H9 (cell line): ENCODE measurements at regions not wholly inside any gene's neighbourhood (a gene's known extent, or its start where the extent isn't known, plus 50 kb on each side); places are given as distances from the start of the nearest gene placed in this dataset.

Experiments used
- DNase-seq: peaks from one replicate; pipeline ENCODE4 v3.0.0-alpha.2; 2017
- H2AFZ ChIP-seq: one replicate; pipeline ENCODE4 v1.6.1; 2013; ENCODE audit warnings: mild to moderate bottlenecking, low read length, control low read depth, moderate library complexity
- H2AK5ac ChIP-seq: 2 replicates; pipeline ENCODE4 v1.6.1; 2013; ENCODE audit warnings: low read length, control low read depth, mixed read lengths; ENCODE audit not compliant: insufficient read length
- H2BK120ac ChIP-seq: one replicate; pipeline ENCODE4 v1.6.1; 2013; ENCODE audit warnings: low read depth, mild to moderate bottlenecking, low read length, control low read depth, inconsistent platforms; ENCODE audit not compliant: poor library complexity, severe bottlenecking
- H2BK12ac ChIP-seq: 2 replicates; pipeline ENCODE4 v1.6.1; 2013; ENCODE audit warnings: low read length, control low read depth, mixed read lengths, low read depth; ENCODE audit not compliant: insufficient read length
- H2BK15ac ChIP-seq: 2 replicates; pipeline ENCODE4 v1.6.1; 2013; ENCODE audit warnings: low read depth, low read length, control low read depth
- H2BK20ac ChIP-seq: one replicate; pipeline ENCODE4 v1.6.1; 2013; ENCODE audit warnings: low read depth, mild to moderate bottlenecking, low read length, control low read depth, inconsistent platforms; ENCODE audit not compliant: poor library complexity, severe bottlenecking
- H2BK5ac ChIP-seq: 2 replicates; pipeline ENCODE4 v1.6.1; 2013; ENCODE audit warnings: low read length, control low read depth, mixed read lengths; ENCODE audit not compliant: insufficient read length
- H3K14ac ChIP-seq: 2 replicates; pipeline ENCODE4 v1.6.1; 2013; ENCODE audit warnings: low read length, control low read depth; ENCODE audit not compliant: insufficient read depth
- H3K18ac ChIP-seq: 2 replicates; pipeline ENCODE4 v1.6.1; 2013; ENCODE audit warnings: low read depth, mild to moderate bottlenecking, mixed read lengths, low read length, control low read depth; ENCODE audit not compliant: insufficient read length
- H3K23ac ChIP-seq: 2 replicates; pipeline ENCODE4 v1.6.1; 2013; ENCODE audit warnings: low read length, control low read depth, mixed read lengths, low read depth; ENCODE audit not compliant: insufficient read length
- H3K23me2 ChIP-seq: 2 replicates; pipeline ENCODE4 v1.6.1; 2013; ENCODE audit warnings: low read depth, mild to moderate bottlenecking, mixed read lengths, low read length, control low read depth; ENCODE audit not compliant: insufficient read length, poor library complexity, severe bottlenecking
- H3K27ac ChIP-seq: 2 replicates; pipeline ENCODE4 v1.5.1; 2013; ENCODE audit warnings: low read length, control low read depth, mixed read lengths, low read depth; ENCODE audit not compliant: insufficient read length
- H3K27me3 ChIP-seq: 2 replicates; pipeline ENCODE4 v1.6.1; 2013; ENCODE audit warnings: low read length, control low read depth, inconsistent platforms; ENCODE audit not compliant: insufficient read depth
- H3K4ac ChIP-seq: 2 replicates; pipeline ENCODE4 v1.6.1; 2013; ENCODE audit warnings: low read depth, mild to moderate bottlenecking, control low read depth, inconsistent platforms, low read length, moderate library complexity
- H3K4me1 ChIP-seq: 2 replicates; pipeline ENCODE4 v1.6.1; 2013; ENCODE audit warnings: low read length, control low read depth, inconsistent platforms; ENCODE audit not compliant: insufficient read depth
- H3K4me2 ChIP-seq: 2 replicates; pipeline ENCODE4 v1.6.1; 2013; ENCODE audit warnings: low read length, control low read depth, mixed read lengths; ENCODE audit not compliant: insufficient read length, insufficient read depth
- H3K56ac ChIP-seq: 2 replicates; pipeline ENCODE4 v1.6.1; 2013; ENCODE audit warnings: low read depth, mild to moderate bottlenecking, mixed read lengths, low read length, control low read depth; ENCODE audit not compliant: insufficient read length
- H3K79me1 ChIP-seq: 2 replicates; pipeline ENCODE4 v1.6.1; 2013; ENCODE audit warnings: low read depth, mild to moderate bottlenecking, moderate library complexity, low read length, control low read depth, inconsistent platforms; ENCODE audit not compliant: insufficient read depth, poor library complexity, severe bottlenecking
- H3K79me2 ChIP-seq: 2 replicates; pipeline ENCODE4 v1.6.1; 2013; ENCODE audit warnings: low read length, control low read depth, inconsistent platforms; ENCODE audit not compliant: insufficient read depth
- H3K9ac ChIP-seq: 2 replicates; pipeline ENCODE4 v1.6.1; 2013; ENCODE audit warnings: low read length, control low read depth, mixed read lengths; ENCODE audit not compliant: insufficient read length; ENCODE audit errors: extremely low read depth
- H3K9me3 ChIP-seq: one replicate; pipeline ENCODE4 v1.6.1; 2013; ENCODE audit warnings: low read depth, low read length, inconsistent platforms; ENCODE audit not compliant: control insufficient read depth
- H3T11ph ChIP-seq: one replicate; pipeline ENCODE4 v1.6.1; 2013; ENCODE audit warnings: mild to moderate bottlenecking, low read length, control low read depth, inconsistent platforms
- H4K20me1 ChIP-seq: one replicate; pipeline ENCODE4 v1.6.1; 2013; ENCODE audit not compliant: control insufficient read depth, insufficient read length, insufficient read depth
- H4K5ac ChIP-seq: 2 replicates; pipeline ENCODE4 v1.6.1; 2013; ENCODE audit warnings: low read depth, mild to moderate bottlenecking, mixed read lengths, low read length, control low read depth; ENCODE audit not compliant: insufficient read length
- H4K8ac ChIP-seq: replicated peaks from 2 replicates; pipeline ENCODE4 v1.6.1; 2013; ENCODE audit warnings: low read length, control low read depth, mixed read lengths, low read depth; ENCODE audit not compliant: insufficient read length
- H4K91ac ChIP-seq: 2 replicates; pipeline ENCODE4 v1.6.1; 2013; ENCODE audit warnings: low read depth, mild to moderate bottlenecking, moderate library complexity, mixed read lengths, low read length, control low read depth; ENCODE audit not compliant: insufficient read length
- H3K27ac Mint-ChIP-seq, 3 experiments: 2 replicates in 2 of 3; 3 replicates in 1 of 3; pipeline ENCODE4 v1.8.0; 2020 to 2021; ENCODE audit warnings: mixed read lengths in 3 of 3, mild to moderate bottlenecking in 1 of 3, moderate library complexity in 1 of 3
- H3K27me3 Mint-ChIP-seq: 2 replicates; pipeline ENCODE4 v1.8.0; 2021; ENCODE audit warnings: low read depth, mild to moderate bottlenecking, moderate library complexity, mixed read lengths
- H3K36me3 Mint-ChIP-seq, 3 experiments: 2 replicates in 2 of 3; 3 replicates in 1 of 3; pipeline ENCODE4 v1.8.0; 2020 to 2021; ENCODE audit warnings: low read depth in 3 of 3, mixed read lengths in 3 of 3; ENCODE audit not compliant: insufficient read depth in 1 of 3
- H3K4me1 Mint-ChIP-seq, 2 experiments: 2 replicates each; pipeline ENCODE4 v1.8.0; 2020; ENCODE audit warnings: mixed read lengths in 2 of 2
- H3K4me3 Mint-ChIP-seq, 2 experiments: 2 replicates in 1 of 2; 3 replicates in 1 of 2; pipeline ENCODE4 v1.8.0; 2020 to 2021; ENCODE audit warnings: mild to moderate bottlenecking in 2 of 2, mixed read lengths in 2 of 2, moderate library complexity in 1 of 2
- H3K9me3 Mint-ChIP-seq, 2 experiments: 2 replicates in 1 of 2; 3 replicates in 1 of 2; pipeline ENCODE4 v1.8.0; 2020; ENCODE audit warnings: mild to moderate bottlenecking in 2 of 2, mixed read lengths in 2 of 2, moderate library complexity in 1 of 2
- TF ChIP-seq, protein P1 (sequence below): fragments of 200-600 bp; sonication (generic); conservative IDR thresholded peaks from 3 replicates; pipeline ENCODE4 v1.8.0; 2021; ENCODE audit warnings: antibody characterized with exemption, mild to moderate bottlenecking

DNA sequence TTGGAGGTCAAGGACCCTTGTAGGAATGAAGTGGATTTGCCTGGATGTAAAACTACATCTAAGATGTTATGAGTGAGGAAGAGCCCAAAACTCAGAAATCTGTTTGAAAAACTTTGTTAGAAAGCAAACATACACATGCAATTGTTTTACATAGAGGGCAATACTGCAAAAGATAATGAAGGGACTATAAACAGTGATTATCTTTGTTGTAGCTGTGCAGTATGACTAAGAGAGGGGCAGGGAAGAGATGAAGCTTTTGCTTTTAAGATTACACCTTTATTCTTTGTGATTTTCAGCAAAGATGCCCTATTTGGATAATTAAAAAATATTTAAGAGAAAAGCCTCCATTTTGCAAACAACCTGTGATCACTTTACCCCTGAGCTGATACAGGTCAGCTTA lies 839.9 kb upstream of the RBFOX1 start:
- H3K4me1 Mint-ChIP-seq: 0 out of 4 replicates have a peak, but pooled peaks cover 0 to 3% of the 10 kb centered on the region in 2 experiments
- Histone ChIP-seq H3K4ac (no peak overlapping the region), H4K8ac (no peak overlapping the region), H3T11ph (no peak overlapping the region), H3K14ac (no peak overlapping the region), H3K4me1 (no peaks in the 10 kb centered on the region), H4K5ac (no peak overlapping the region), H4K20me1 (no peaks in the 10 kb centered on the region), H3K18ac (no peak overlapping the region), H3K23ac (no peak overlapping the region), H3K79me2 (no peaks in the 10 kb centered on the region), H3K56ac (no peak overlapping the region), H3K4me2 (no peak overlapping the region), H2BK20ac (no peak overlapping the region), H3K79me1 (no peaks in the 10 kb centered on the region), H3K27ac (no peak overlapping the region), H3K27me3 (no peaks in the 10 kb centered on the region), H2AK5ac (no peak overlapping the region), H2BK12ac (no peak overlapping the region), H3K23me2 (no peaks in the 10 kb centered on the region), H3K9me3 (no peaks in the 10 kb centered on the region), H2AFZ (no peak overlapping the region), H4K91ac (no peak overlapping the region), H2BK5ac (no peak overlapping the region), H2BK120ac (no peak overlapping the region), H2BK15ac (no peak overlapping the region), H3K9ac (no peak overlapping the region)
- H3K9me3 Mint-ChIP-seq: no peaks in the 10 kb centered on the region
- H3K4me3 Mint-ChIP-seq: no peak overlapping the region
- no peak overlapping the region for H3K27ac Mint-ChIP-seq
- no peaks in the 10 kb centered on the region for H3K36me3 Mint-ChIP-seq
- TF ChIP-seq, protein P1, sequence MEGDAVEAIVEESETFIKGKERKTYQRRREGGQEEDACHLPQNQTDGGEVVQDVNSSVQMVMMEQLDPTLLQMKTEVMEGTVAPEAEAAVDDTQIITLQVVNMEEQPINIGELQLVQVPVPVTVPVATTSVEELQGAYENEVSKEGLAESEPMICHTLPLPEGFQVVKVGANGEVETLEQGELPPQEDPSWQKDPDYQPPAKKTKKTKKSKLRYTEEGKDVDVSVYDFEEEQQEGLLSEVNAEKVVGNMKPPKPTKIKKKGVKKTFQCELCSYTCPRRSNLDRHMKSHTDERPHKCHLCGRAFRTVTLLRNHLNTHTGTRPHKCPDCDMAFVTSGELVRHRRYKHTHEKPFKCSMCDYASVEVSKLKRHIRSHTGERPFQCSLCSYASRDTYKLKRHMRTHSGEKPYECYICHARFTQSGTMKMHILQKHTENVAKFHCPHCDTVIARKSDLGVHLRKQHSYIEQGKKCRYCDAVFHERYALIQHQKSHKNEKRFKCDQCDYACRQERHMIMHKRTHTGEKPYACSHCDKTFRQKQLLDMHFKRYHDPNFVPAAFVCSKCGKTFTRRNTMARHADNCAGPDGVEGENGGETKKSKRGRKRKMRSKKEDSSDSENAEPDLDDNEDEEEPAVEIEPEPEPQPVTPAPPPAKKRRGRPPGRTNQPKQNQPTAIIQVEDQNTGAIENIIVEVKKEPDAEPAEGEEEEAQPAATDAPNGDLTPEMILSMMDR: no peak
- DNase-seq: no peak
- no peaks in the 10 kb centered on the region for H3K27me3 Mint-ChIP-seq
